GM21723 (cell line): ENCODE measurements at regions not wholly inside any gene's neighbourhood (a gene's known extent, or its start where the extent isn't known, plus 50 kb on each side); places are given as distances from the start of the nearest gene placed in this dataset.

Experiments used
- ATAC-seq: cut with Tn5 transposase; IDR thresholded peaks from one replicate; pipeline ENCODE4 v1.9.1; 2021; ENCODE audit warnings: mild to moderate bottlenecking, moderate library complexity; ENCODE audit not compliant: unreplicated experiment

DNA sequence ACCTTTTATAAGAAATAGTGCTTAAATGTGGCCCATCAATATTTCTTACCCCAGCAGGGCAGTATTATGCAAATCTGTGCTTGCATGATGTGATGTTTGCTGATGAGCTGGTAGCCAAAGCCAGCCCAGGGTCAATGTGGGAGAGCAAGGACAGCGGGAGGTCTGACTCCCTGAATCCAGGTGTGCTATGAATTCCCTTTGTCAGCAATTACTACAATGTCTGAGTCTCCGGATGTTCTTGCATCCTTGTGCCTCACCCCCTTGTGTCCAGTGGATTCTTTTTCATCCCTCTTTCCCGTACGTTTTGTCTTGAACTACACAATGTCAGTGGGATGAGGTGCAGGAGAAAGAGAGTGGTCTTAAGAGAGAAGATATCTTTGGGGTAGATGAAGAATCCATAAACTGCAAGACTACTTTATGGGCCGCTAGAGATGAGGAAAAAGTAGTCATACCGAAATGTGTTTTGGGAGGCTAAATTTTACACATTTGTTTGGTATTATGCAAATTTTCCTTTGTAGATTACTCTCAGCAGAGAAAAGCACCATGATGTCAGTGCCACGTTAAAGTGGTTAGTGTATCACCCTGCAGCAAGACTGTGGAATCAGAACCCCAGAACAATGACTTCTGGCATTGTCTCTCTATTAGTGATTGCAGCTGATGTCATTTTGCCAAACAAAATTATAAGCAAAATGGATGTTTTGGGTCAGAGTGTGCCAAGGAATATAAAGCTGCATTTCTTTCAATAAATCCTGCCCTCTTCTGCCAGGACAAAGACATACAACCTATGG, 53.5 kb upstream of the TSHZ3 start:
- ATAC-seq, result no peak

- ATAC-seq, result no peak
Measured at GRCh38 chr19:31406106-31406505, 56.9 kb upstream of the TSHZ3 start.

GRCh38 chr19:31408460-31409124, 59.4 kb upstream of the TSHZ3 start:
- no peak for ATAC-seq

DNA sequence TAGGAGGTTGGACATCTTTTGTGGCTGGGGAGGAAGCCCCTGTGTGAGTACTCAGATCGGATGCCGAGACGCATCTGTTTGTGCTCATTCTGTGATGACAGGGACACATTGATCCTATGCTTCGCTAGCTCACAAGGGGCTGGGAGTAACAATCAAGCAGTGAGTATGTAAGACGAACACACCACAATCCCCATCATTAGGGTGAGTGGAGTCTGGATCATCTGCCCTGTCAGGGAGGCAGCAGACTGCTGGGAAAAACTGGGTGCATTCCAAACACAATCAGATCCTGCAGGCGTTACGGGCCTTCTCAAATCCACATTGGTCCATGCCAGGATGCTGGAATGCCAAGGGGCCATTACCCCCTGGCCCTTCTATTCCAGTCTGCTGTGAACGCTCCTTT, 64.1 kb upstream of the TSHZ3 start:
- no peak for ATAC-seq

DNA sequence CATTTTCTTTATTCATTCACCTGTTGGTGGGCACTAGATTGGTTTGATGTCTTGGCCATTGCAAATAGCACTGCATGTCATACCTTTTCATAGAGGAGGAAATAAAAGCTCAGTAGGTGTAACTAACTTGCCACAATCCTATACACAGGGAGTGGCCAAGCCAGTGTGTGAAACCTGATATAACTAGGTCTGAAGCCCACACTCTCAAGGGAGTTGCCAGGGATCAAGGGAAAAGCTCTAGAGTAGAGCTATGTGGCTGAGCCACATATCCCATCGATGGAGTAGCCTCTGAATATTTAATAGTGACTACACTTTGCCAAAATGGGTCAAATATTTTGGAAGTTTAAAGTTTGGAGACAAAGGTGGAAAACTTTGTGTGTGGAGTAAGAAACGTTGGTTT, 66.1 kb upstream of the TSHZ3 start:
- ATAC-seq, result no peak

DNA sequence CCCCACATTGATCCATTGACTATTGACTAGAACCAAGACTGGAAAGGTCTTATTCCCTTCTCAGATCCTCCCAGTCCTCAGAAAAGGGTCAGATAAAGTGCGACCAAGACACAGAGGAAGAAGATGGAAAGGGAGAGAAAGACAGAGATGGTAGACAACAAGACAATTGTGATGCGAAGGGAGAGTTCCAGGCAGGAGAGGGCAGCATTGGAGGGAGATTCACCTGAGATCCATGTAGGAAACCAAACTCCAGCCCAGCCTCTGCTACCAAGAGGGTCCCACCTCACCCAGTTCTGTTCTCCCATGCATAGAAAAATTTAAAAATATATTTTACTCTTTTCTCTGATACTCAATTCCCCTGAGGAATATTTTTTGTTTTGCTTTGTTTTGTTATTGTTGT, 67.3 kb upstream of the TSHZ3 start:
- no peak for ATAC-seq

GRCh38 chr19:31418055-31418454, 68.8 kb upstream of the TSHZ3 start:
- no peak for ATAC-seq

DNA sequence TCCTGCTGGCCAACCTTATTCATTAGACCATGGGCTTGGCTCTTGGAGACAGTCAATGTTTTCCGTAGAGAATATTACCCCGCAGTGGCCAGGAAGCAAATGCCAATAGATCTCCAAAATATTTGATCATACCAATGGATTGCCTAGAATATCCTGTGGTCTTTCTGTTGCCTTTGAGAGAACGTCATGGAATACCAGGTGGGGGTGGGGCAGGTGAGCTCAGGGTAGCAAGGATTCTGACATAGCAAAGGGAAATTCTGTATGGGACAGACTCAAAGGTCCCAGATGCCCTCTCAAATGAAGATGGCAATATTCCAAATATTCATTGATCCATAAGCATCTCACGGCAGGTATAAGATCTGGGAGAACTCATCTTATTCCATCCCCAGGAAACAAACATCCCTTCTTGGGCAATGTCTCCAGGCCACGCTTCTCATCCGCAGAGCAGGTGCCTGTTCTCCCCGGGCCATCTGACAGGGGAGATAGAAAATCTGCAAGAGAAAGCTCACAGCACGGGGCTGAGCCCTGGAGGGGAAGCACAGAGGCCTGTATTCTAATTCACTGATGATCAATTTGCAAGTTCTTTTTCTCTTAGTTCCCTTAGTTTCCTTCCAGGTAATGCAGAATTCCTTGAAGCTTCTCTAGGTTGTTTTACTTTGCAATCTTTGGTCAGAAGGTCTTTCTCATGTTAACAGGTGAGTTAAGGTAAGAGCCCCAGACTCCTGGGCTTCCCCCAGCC, 69.6 kb upstream of the TSHZ3 start:
- no peak for ATAC-seq

- no peak for ATAC-seq
Measured at GRCh38 chr19:31419871-31420445, 70.7 kb upstream of the TSHZ3 start.

- no peak for ATAC-seq
Measured at GRCh38 chr19:31421082-31421481, 71.8 kb upstream of the TSHZ3 start.

- ATAC-seq, result no peak
Measured at GRCh38 chr19:31421856-31422255, 72.6 kb upstream of the TSHZ3 start.

- no peak for ATAC-seq
Measured at GRCh38 chr19:31423896-31424295, 74.7 kb upstream of the TSHZ3 start.

DNA sequence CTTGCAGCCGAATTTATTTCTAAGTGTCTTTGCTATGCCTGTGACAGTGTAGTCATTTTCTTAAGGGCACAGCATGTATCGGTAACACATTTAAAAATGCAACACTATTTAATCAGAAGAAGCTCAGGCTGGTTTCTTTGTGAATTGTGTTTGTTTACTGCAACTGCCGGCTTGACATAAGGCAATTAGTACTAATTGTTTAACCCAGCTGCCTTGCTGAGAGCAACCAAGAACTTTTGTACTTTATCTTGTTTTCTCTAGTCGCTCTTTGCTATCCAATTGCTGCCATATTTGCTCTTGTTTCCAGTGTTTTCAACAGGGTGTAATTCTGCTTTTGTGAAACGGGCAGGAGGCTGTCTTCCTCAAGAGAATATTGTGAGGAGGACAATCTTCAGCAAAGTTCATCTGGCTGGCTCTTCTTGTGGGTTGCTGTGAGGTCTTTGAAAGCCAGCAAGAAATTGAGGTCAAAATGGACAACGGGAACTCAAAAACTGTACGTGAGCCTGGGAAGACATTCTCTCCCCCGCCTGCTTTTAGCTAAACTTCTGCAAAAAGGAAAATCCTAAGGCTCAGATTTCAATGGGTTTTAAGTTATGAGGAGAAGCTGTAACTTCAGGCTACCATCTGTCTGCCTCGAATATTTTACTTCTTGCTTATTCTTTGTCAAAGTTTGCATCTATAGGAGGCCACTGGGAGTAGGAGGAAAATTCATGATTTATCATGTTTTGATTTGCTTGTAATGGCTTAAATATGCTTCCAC, 75.8 kb upstream of the TSHZ3 start:
- ATAC-seq, result no peak

DNA sequence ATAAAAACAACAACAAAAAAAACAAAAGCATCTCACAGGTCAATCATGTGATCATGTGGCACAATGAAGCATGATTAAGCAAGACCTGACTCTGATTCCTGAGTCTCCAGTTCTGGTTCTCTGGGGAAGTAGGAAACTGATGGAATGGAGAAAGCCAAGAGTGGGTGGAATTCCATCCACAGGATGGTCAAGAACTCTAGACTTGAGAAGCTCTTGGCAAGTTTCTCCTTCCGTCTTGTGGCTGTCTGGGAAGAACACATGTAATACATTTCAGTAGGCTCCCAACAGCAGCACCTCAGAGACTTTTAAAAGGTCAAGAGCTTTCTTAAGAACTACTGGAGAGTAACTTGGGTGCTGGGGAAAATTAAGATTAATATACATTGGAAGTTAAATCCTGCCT, 78.6 kb upstream of the TSHZ3 start:
- ATAC-seq, result no peak

DNA sequence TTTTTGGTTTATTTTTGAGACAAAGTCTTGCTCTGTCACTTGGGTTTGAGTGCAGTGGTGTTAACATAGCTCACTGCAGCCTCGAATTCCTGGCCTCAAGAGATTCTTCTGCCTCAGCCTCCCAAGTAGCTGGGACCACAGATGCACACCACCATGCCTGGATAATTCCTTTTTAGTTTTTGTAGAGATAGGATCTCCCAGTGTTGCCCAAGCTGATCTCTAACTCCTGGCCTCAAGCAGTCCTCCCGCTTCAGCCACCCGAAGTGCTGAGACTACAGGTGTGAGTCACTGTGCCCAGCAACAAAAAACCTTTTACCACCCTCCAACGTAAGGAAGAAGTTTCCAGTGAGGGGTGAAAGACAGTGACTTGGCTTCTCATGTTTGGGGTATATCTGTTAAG, 81.1 kb upstream of the TSHZ3 start:
- no peak for ATAC-seq

DNA sequence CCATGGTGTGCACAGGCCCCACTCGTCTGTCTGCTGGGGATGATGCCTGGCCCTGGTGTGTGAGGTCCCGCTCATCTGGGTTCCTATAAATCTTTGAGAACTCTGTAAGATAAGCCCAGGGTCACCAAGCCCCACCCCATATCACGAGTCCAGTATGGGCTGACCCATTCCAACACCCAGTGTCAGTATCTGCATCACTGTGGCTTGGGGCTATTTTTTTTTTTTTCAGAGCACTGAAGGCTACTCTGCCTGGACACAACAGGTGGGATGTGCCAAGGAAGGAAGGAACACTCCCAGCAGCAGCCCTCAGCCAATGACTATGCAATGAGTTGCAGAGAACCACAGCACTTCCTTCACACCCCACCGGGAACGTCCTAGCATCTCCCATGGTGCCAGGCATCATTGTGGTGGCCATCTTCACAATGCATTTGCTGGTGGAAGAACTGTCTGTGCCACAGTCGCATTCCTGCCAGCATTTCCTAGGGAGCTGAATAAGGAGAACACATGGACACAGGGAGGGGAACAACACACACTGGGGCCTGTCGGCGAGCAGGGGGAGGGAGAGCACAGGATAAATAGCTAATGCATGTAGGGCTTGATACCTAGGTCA, 83.1 kb upstream of the TSHZ3 start:
- no peak for ATAC-seq

- ATAC-seq, result no peak
Measured at GRCh38 chr19:31436121-31436776, 87.0 kb upstream of the TSHZ3 start.

DNA sequence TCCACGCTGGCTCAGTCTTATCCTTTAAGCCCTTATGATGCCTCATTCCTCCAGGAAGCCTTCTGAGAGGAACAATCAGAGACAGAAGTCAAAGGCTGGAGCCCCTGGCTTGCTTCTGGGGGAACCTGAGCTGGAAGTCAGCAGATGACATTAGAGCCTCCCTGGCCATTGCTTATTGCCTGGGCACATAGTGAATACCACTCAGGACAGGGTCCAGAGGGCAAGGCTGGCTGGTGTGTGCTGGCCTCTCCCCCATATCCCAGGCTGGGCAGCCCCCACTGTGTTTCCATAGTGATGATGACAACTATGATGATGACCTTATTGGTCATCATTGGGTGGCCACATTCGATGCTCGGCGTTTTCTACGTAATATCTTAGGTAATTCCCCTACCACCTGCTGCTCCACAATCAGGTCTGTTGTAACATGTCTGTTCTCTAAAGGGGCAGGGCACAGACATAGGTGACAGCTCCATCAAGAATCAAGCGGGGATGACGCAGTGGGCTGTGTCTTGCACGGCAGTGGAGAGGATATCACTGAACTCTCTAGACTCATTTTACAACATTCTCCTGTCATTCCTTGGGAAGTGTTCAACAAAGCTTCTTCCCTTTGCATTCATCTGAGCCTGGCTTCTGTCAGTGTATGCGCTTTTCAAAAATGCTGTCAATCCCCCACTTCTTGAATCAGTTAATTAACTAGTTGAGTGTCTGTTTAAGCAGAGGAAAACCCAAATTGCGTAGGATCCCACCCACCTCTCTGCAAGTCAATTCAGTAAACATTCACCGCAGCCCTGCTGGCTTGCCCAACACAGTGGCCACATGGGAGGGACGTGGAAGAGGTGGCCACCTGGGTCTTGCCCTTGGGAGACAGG, 89.4 kb upstream of the TSHZ3 start:
- ATAC-seq, result no peak

- no peak for ATAC-seq
Measured at GRCh38 chr19:31439270-31439573, 90.0 kb upstream of the TSHZ3 start.
